Activated CD8-positive, alpha-beta memory T cell treated with anti-CD3 and anti-CD28 coated beads for 36 hours (primary cell): ENCODE measurements at regions not wholly inside any gene's neighbourhood (a gene's known extent, or its start where the extent isn't known, plus 50 kb on each side); places are given as distances from the start of the nearest gene placed in this dataset.

Source experiments
- CTCF ChIA-PET: fragments of 350-600 bp; sonication (Branson Sonifier 250); formaldehyde crosslinking; loops from one replicate; lab custom pipeline; 2021; ENCODE audit warnings: antibody characterized with exemption; lab: Charles Lee
- POLR2A ChIA-PET: fragments of 350-600 bp; sonication (Branson Sonifier 250); formaldehyde crosslinking; loops from one replicate; lab custom pipeline; 2021; ENCODE audit warnings: antibody characterized with exemption; lab: Charles Lee

GRCh38 chr6:109237986-109238329 is 142.7 kb downstream of the CEP57L1 start:
- CTCF ChIA-PET, result no interaction called here
- POLR2A ChIA-PET, result no interaction called here

DNA sequence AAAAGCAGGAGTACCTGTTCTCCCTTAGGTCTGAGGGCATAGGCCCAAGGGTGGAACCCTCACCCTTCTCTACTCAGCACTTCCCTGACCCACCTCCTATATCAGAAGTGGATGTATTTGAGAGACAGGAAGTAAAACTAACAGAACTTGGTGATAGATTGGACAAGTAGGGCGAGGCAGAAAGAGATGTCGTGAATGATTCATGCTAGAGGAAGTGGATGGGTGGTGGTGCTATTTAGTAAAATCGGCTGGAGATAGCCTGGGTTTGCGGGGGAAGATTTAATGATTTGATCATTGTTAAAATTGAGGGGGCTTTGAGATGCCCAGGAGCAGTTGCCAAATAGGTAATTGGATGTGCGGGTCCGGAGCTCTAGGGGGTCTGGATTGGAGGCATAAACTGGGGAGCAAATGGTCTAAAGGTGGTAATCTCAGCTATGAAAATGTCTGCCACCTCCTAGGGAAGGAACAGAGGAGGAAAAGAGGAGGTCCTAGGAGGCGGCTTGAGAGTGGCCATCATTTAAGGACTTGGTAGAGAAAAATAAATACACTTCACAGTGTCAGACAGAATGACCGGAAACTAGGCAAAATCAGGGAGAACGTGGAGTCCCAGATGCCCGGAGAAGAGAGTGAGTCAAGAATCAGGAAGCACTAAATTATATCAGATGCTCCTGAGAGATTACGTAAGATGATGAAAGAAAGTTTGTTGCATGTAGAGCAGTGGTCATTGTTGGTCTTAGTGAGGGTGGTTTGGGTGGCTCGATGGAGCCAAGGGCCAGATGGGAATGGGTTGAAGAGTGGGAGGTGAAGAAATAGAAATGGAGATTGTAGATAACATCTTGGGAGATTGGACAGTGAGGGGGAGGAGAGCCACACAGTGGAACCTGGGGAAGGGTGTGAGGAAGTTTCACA is 142.0 kb downstream of the CEP57L1 start:
- ChIA-PET POLR2A (no interaction called here), CTCF (no interaction called here)

- POLR2A ChIA-PET, result no interaction called here
- CTCF ChIA-PET, result no interaction called here
These were observed 141.1 kb downstream of the CEP57L1 start for GRCh38 chr6:109236115-109237076.

DNA sequence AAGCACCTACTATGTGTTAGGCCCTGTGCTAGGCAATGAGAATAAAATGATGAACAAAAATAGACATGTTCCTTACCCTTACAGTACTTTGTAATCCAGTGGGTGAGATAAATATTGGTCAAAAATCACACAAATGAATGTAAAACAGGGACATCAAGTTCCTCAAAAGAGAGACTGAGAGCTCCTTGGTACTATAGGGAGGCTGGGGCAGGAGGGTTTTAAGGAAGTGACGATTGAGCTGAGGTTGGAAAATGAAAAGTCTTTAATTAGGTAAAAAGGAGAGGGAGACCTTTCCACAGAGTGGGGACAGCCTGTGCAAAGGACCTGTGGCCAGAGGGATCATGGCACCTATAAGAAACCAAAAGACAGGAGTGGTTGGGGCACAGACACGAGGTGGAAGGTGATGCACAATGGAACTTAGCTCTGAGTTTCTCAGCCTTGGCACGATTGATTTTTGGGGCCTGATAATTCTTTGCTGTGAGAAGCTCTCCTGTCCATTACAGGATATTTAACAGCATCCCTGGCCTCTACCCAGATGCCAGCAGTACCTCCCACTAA is 140.3 kb downstream of the CEP57L1 start:
- ChIA-PET POLR2A (no interaction called here), CTCF (no interaction called here)

DNA sequence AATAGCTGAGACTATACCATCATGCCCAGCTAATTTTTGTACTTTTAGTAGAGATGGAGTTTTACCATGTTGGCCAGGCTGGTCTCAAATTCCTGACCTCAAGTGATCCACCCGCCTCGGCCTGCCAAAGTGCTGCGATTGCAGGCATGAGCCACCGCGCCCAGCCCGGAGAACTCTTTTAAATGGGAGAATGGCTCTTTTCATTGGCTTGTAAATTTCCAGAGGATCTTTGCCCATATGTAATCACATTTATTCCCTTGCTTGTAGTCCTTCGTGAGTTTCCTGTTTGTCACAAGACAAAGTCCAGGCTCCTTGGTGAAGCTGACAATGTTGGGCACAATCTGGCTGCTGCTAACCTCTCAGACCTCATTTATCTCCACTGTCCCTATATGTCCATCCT is 135.1 kb downstream of the CEP57L1 start:
- POLR2A ChIA-PET, result no interaction called here
- CTCF ChIA-PET, result no interaction called here

DNA sequence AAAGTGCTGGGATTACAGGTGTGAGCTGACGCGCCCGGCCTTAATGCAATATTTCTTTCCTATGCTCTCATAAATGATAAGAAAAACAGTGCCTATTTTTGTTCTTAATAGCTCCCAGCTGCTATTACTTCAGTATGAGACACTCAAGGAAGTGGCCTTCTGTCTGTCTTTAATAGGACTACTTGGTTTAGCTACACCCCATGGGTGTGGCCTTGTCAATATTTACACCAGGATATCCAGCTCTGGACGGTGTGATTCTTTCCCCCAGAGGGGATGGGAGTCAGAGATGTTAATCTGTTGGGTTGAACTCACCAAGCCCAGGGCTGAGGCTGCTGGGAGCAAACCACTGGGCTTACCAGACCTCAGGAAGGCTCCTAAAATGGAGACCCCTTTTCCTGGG is 134.2 kb downstream of the CEP57L1 start:
- POLR2A ChIA-PET, result no interaction called here
- CTCF ChIA-PET, result no interaction called here

- ChIA-PET CTCF (no interaction called here), POLR2A (no interaction called here)
These were observed 132.3 kb downstream of the CEP57L1 start for GRCh38 chr6:109227646-109228045.

- ChIA-PET CTCF (no interaction called here), POLR2A (no interaction called here)
These were observed 131.0 kb downstream of the CEP57L1 start for GRCh38 chr6:109226353-109226752.

DNA sequence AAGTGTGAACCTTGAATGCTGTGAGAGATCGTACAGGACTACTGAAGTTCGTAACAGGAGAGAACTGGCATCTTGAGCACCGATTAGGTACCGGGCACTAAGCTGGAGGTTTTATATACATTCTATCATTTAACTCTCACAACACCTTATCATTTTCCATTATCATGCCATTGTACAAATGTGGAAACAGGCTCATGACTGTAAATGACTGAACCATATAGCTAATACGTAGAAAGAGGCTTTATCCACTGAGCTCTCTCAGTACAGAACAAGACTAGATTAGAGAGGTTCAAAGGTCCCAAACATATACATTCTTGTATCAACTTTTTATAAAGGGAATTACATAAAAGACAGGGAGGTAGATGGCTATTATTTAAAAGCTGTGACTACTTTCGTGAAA is 130.6 kb downstream of the CEP57L1 start:
- CTCF ChIA-PET, result no interaction called here
- POLR2A ChIA-PET, result no interaction called here

DNA sequence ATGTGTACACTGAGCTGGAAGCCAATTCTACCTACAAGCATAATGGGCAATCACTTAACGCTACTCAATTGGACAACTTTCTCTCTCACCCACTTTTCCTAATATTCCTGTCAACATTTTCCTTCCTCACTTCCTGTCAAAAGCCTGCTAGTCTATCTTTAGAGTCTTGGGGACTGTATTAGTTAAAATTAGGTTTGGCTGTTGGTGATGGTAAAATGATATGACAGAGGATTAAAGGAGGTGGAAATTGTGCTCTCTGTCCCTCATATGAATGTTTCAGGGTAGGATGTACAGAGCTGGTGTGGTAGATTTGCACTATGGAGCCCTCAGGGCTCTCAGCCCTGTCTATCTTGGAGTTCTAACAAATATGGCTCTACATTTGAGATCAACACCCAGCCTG is 129.7 kb downstream of the CEP57L1 start:
- ChIA-PET CTCF (no interaction called here), POLR2A (no interaction called here)

DNA sequence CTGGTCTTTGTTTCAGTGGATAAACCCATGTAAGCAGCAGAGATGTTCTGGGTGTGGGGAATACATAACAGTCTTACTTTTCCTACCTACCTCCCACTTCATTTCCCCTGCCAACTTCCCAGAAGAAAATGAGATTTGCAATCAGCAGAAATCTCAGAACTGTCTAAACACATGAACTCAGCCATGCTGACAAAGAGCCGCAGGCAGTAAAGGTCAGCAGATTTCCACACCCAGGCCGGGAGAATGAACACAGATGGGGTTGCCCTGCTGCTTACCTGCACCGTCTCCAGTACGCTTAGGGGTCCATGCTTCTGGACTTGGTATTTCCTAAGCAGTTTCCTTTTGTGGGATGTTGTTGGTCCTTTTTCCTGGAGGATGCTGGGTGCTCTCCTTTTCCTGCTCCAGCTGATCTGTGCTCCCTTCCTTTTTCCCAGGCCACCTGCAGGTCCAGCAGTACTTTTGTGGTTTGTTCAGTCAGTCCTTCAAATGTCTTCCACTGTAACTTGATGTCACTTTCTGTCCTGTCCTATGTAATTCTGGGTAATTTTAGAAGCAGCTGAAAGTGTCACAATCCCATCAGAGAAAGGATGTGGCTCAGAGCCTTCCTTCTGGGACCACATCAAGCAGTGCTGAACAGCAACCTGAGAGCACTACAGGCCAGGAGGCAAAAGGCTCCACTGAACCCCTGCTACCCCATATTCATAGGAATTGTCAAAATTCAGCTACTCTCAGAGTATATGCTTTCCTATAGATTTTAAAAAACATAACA is 129.0 kb downstream of the CEP57L1 start:
- ChIA-PET CTCF (no interaction called here), POLR2A (no interaction called here)

DNA sequence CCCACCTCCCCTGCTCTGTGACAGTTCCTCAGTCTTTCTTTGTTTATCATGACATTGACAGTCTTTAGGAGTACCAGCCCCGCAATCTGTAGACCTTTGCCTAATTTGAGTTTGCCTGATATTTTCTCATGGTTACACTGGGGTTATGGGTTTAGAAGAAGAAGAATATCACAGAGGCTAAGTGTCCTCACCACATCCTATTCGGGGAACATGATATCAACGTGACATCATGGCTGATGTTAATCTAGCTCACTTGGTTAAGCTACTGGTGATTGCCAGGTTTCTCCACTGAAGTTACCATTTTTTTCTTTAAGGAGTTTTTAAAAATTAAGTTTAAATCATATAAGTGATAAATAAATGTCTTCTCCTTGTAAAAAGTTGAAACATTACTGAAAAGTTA is 127.5 kb downstream of the CEP57L1 start:
- ChIA-PET POLR2A (no interaction called here), CTCF (no interaction called here)

- POLR2A ChIA-PET, result no interaction called here
- CTCF ChIA-PET, result interaction anchor here (0.6 kb wide), 1 partner anchor 975 kb away, joined by 3 read pairs; no protein-coding TSS in a partner anchor
These were observed 126.4 kb downstream of the CEP57L1 start for GRCh38 chr6:109221543-109222195.
